Stomach smooth muscle (tissue), 2 donors: ENCODE measurements at regions not wholly inside any gene's neighbourhood (a gene's known extent, or its start where the extent isn't known, plus 50 kb on each side); places are given as distances from the start of the nearest gene placed in this dataset.
"Not testable (repeated sequence)": the region's sequence is repeated elsewhere in the genome, so short reads cannot be mapped to it uniquely, and the experiment has no call there.

Source experiments
- H3K27ac ChIP-seq: one replicate; pipeline ENCODE4 v1.7.0; 2013; ENCODE audit warnings: mild to moderate bottlenecking, low read length, inconsistent platforms
- H3K27me3 ChIP-seq, 2 donors: one replicate each; pipeline ENCODE4 v1.7.0; 2013; ENCODE audit warnings: low read length in 2 of 2; ENCODE audit not compliant: insufficient read depth in 2 of 2, control insufficient read depth in 1 of 2
- H3K36me3 ChIP-seq, 2 donors: one replicate each; pipeline ENCODE4 v1.7.0; 2013; ENCODE audit warnings: low read length in 2 of 2; ENCODE audit not compliant: control insufficient read depth in 2 of 2, insufficient read depth in 2 of 2
- H3K4me1 ChIP-seq: one replicate; pipeline ENCODE4 v1.7.0; 2013; ENCODE audit warnings: low read length; ENCODE audit not compliant: control insufficient read depth, insufficient read depth
- H3K4me3 ChIP-seq, 2 donors: one replicate each; pipeline ENCODE4 v1.7.0; 2013; ENCODE audit warnings: low read length in 2 of 2
- H3K9ac ChIP-seq, 2 donors: one replicate each; pipeline ENCODE4 v1.7.0; 2013; ENCODE audit warnings: low read length in 2 of 2, mild to moderate bottlenecking in 1 of 2
- H3K9me3 ChIP-seq, 2 donors: one replicate each; pipeline ENCODE4 v1.7.0; 2013; ENCODE audit warnings: low read length in 2 of 2; ENCODE audit not compliant: control insufficient read depth in 2 of 2
- donor health status: healthy.
- donor health status: Pancreatic carcinoma.

DNA sequence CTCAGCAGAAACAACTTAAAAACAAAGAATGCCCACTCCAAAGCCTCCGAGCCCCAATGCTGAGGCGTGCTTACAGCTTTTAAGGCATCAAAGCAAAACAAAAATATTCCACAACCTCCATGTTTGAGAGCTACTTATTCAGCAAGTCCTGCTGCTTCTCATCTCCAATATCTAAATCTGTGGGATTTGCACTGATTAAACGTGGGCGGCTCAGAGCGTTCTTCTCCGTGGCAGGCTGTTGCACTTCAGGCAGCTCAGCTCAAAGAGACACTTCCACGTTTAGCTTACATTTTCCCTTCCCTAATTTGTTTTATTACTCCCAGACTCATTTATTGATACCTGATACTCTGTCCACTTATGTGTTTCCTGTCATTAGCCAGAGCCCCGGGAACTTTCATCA lies 282.6 kb upstream of the MCTP2 start:
- Histone ChIP-seq H3K9ac (no peak overlapping the region), H3K27ac (no peak overlapping the region), H3K9me3 (no peaks in the 10 kb centered on the region), H3K4me1 (no peaks in the 10 kb centered on the region), H3K36me3 (no peaks in the 10 kb centered on the region), H3K4me3 (no peak overlapping the region), H3K27me3 (no peaks in the 10 kb centered on the region)

DNA sequence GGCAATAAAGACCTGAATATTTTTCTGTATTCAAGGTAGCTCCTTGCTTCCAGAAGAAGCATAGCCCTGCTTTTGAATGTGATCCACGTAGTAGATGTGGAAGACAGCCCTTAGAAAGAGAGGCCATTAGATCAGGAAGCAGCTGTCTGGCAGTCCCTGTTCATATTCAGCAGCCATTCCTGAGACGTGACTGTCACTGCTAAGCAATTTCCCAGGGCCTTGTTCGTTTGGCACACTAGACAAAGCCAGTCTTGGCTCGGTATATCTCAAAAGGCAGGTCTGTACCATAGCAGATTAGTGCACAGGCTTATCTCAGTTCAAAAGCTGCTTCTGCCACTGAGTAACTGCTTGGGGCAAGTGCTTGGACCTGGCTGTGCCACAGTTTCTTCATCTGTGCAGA lies 287.8 kb upstream of the MCTP2 start:
- Histone ChIP-seq H3K27ac (no peak overlapping the region), H3K4me1 (peaks cover 3% of the 10 kb centered on the region), H3K9ac (no peak overlapping the region), H3K27me3 (no peaks in the 10 kb centered on the region), H3K36me3 (no peaks in the 10 kb centered on the region), H3K9me3 (no peaks in the 10 kb centered on the region), H3K4me3 (no peak overlapping the region)

- Histone ChIP-seq H3K9ac (no peak overlapping the region), H3K27ac (no peak overlapping the region), H3K4me3 (no peak overlapping the region), H3K36me3 (no peaks in the 10 kb centered on the region), H3K9me3 (no peaks in the 10 kb centered on the region), H3K27me3 (no peaks in the 10 kb centered on the region), H3K4me1 (peaks cover 3% of the 10 kb centered on the region)
Observed at GRCh38 chr15:93942269-93942694, 289.1 kb upstream of the MCTP2 start.

DNA sequence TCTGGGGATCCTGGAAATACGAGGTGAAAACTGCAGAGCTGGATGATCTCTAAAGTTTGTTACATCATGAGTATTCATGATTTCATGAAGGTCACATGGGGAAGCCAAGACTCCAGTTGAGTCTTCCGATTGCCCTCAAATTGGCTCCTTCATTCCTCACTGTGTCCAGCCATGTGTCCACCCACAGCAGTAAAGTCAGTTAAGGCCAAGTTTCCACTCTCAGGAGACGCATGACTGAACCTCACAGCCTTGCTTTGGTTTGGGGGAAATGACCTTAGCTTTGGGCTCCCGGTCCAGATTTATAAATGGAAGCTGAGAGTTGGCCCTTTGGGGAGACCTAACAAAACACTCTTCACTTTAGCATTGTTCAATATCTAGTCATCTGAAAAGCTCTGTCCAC lies 289.7 kb upstream of the MCTP2 start:
- Histone ChIP-seq H3K36me3 (no peaks in the 10 kb centered on the region), H3K27me3 (no peaks in the 10 kb centered on the region), H3K4me3 (no peak overlapping the region), H3K9ac (no peak overlapping the region), H3K4me1 (peaks cover 3% of the 10 kb centered on the region), H3K9me3 (no peaks in the 10 kb centered on the region), H3K27ac (no peak overlapping the region)

DNA sequence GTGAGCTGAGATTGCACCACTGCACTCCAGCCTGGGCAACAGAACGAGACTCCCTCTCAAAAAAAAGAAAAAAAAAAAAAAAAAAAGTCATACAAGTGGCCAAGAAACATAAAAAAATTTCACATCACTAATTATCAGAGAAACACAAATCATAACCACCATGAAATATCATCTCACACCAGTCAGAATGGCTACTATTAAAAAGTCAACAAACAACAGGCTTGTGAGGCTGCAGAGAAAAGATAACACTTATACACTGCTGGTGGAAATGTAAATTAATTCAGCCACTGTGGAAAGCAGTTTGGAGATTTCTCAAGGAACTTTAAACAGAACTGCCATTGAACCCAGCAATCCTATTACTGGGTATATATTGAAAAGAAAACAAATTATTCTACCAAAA lies 291.1 kb upstream of the MCTP2 start:
- Histone ChIP-seq H3K36me3 (no peaks in the 10 kb centered on the region), H3K9me3 (no peaks in the 10 kb centered on the region), H3K4me3 (no peak overlapping the region), H3K9ac (no peak overlapping the region), H3K4me1 (peaks cover 3% of the 10 kb centered on the region), H3K27ac (no peak overlapping the region), H3K27me3 (no peaks in the 10 kb centered on the region)

- Histone ChIP-seq H3K9me3 (no peaks in the 10 kb centered on the region), H3K9ac (no peak overlapping the region), H3K27me3 (no peaks in the 10 kb centered on the region), H3K36me3 (no peaks in the 10 kb centered on the region), H3K4me3 (no peak overlapping the region), H3K27ac (no peak overlapping the region), H3K4me1 (no peaks in the 10 kb centered on the region)
Observed at GRCh38 chr15:93932164-93932776, 299.1 kb upstream of the MCTP2 start.

- Histone ChIP-seq H3K27me3 (no peaks in the 10 kb centered on the region), H3K9me3 (no peaks in the 10 kb centered on the region), H3K4me3 (no peak overlapping the region), H3K4me1 (no peaks in the 10 kb centered on the region), H3K36me3 (no peaks in the 10 kb centered on the region), H3K9ac (no peak overlapping the region), H3K27ac (no peak overlapping the region)
Observed at GRCh38 chr15:93929375-93930094, 301.8 kb upstream of the MCTP2 start.

DNA sequence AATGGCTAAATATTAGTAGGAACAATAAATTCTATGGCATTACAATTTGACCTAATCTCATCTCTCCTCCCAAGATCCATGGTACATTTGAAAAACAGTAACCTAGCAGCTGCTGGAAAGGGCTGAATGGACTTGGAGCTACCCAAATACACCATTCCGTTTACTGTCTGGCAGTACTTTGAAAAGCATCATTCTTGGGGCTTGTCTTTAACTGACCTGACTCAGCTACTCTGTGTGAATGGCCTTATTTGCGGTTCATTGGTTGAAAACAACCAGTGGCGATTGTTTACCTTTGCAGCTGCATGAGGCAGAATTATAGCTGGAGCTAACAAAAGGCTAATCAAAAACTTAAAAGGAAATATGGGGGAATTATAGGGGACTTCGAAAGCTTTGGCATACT lies 311.2 kb upstream of the MCTP2 start:
- Histone ChIP-seq H3K4me3 (no peak overlapping the region), H3K27me3 (no peaks in the 10 kb centered on the region), H3K36me3 (no peaks in the 10 kb centered on the region), H3K9me3 (no peaks in the 10 kb centered on the region), H3K27ac (no peak overlapping the region), H3K4me1 (no peaks in the 10 kb centered on the region), H3K9ac (no peak overlapping the region)

- not testable (repeated sequence) for H3K27ac ChIP-seq, H3K9ac ChIP-seq, H3K27me3 ChIP-seq, H3K36me3 ChIP-seq, H3K9me3 ChIP-seq, H3K4me1 ChIP-seq, H3K4me3 ChIP-seq
Observed at GRCh38 chr15:93918801-93919200, 312.6 kb upstream of the MCTP2 start.

- Histone ChIP-seq H3K9ac (no peak overlapping the region), H3K4me1 (no peaks in the 10 kb centered on the region)
Observed at GRCh38 chr15:93917181-93917580, 314.2 kb upstream of the MCTP2 start.

GRCh38 chr15:93913871-93914270 lies 317.5 kb upstream of the MCTP2 start:
- H3K36me3 ChIP-seq, result no peaks in the 10 kb centered on the region
- no peak overlapping the region for H3K27ac ChIP-seq
- no peak overlapping the region for H3K4me3 ChIP-seq
- H3K27me3 ChIP-seq, result no peaks in the 10 kb centered on the region
- H3K9ac ChIP-seq, result no peak overlapping the region
- no peaks in the 10 kb centered on the region for H3K4me1 ChIP-seq
- H3K9me3 ChIP-seq, result no peaks in the 10 kb centered on the region

More at GRCh38 chr15:93917181-93917580, 314.2 kb upstream of the MCTP2 start:
- no peak overlapping the region for H3K27ac ChIP-seq
- no peaks in the 10 kb centered on the region for H3K36me3 ChIP-seq
- no peaks in the 10 kb centered on the region for H3K9me3 ChIP-seq
- H3K4me3 ChIP-seq, result no peak overlapping the region
- no peaks in the 10 kb centered on the region for H3K27me3 ChIP-seq
